SU-DHL-6 (cell line): ENCODE measurements at regions not wholly inside any gene's neighbourhood (a gene's known extent, or its start where the extent isn't known, plus 50 kb on each side); places are given as distances from the start of the nearest gene placed in this dataset.

Experiments used
- H2AFZ ChIP-seq: fragments of 200-600 bp; sonication (generic); 2 replicates; pipeline ENCODE4 v1.6.1; 2014; ENCODE audit warnings: low read depth, mild to moderate bottlenecking, moderate library complexity, mixed read lengths, antibody characterized with exemption, low read length; ENCODE audit not compliant: severe bottlenecking
- H3F3A ChIP-seq: fragments of 200-600 bp; shearing (Covaris generic); 2 replicates; pipeline ENCODE4 v1.6.0; 2016; ENCODE audit warnings: antibody characterized with exemption, mild to moderate bottlenecking; ENCODE audit not compliant: insufficient read depth
- H3K27ac ChIP-seq: fragments of 200-600 bp; sonication (generic); 2 replicates; pipeline ENCODE4 v1.5.1; 2016; ENCODE audit warnings: low read depth, mild to moderate bottlenecking, low read length, moderate library complexity, mixed read lengths
- H3K27me3 ChIP-seq: fragments of 200-600 bp; sonication (generic), shearing (Covaris generic); 2 replicates; pipeline ENCODE4 v1.6.0; 2014; ENCODE audit warnings: mild to moderate bottlenecking, low read length
- H3K36me3 ChIP-seq: fragments of 200-600 bp; sonication (generic); 2 replicates; pipeline ENCODE4 v1.6.1; 2014; ENCODE audit warnings: mild to moderate bottlenecking, low read length, mixed read lengths
- H3K4me2 ChIP-seq: fragments of 300-600, 200-600 bp; shearing (Covaris generic), sonication (generic); 2 replicates; pipeline ENCODE4 v1.6.0; 2014; ENCODE audit warnings: low read length, low read depth, mild to moderate bottlenecking; ENCODE audit not compliant: poor library complexity, severe bottlenecking
- H3K4me3 ChIP-seq: fragments of 200-600 bp; sonication (generic); 2 replicates; pipeline ENCODE4 v1.5.1; 2014; ENCODE audit warnings: antibody characterized with exemption, low read length, mild to moderate bottlenecking, mixed read lengths; ENCODE audit not compliant: insufficient read depth, poor library complexity, severe bottlenecking
- H3K79me2 ChIP-seq: fragments of 200-600 bp; sonication (generic); 2 replicates; pipeline ENCODE4 v1.6.1; 2014; ENCODE audit warnings: mild to moderate bottlenecking, low read length, moderate library complexity; ENCODE audit not compliant: insufficient read depth
- H3K9ac ChIP-seq: fragments of 200-600 bp; sonication (generic); 2 replicates; pipeline ENCODE4 v1.7.0; 2014; ENCODE audit warnings: mild to moderate bottlenecking, low read length
- H3K9me2 ChIP-seq: fragments of 200-600 bp; sonication (generic); replicated peaks from 2 replicates; pipeline ENCODE4 v1.6.1; 2014; ENCODE audit warnings: low read length; ENCODE audit not compliant: insufficient read depth
- H3K9me3 ChIP-seq: fragments of 200-600 bp; sonication (generic); 2 replicates; pipeline ENCODE4 v1.6.1; 2014; ENCODE audit warnings: low read length, mixed read lengths; ENCODE audit not compliant: insufficient read depth
- H4K20me1 ChIP-seq: fragments of 200-600 bp; sonication (generic); 2 replicates; pipeline ENCODE4 v1.6.1; 2014; ENCODE audit warnings: low read depth, mild to moderate bottlenecking, antibody characterized with exemption, low read length, moderate library complexity, mixed read lengths
- EZH2phosphoT487 ChIP-seq: fragments of 200-600 bp; sonication (generic), shearing (Covaris generic); conservative IDR thresholded peaks from 2 replicates; pipeline ENCODE4 v1.6.1; 2018; ENCODE audit warnings: mild to moderate bottlenecking, antibody characterized with exemption, low read length, moderate library complexity, mixed read lengths
- TF ChIP-seq, protein P1 (sequence below): fragments of 200-600 bp; sonication (generic); IDR thresholded peaks from one replicate; pipeline ENCODE4 v1.5.1; 2017; ENCODE audit warnings: antibody characterized with exemption, mild to moderate bottlenecking, low read length, moderate library complexity; ENCODE audit not compliant: insufficient read depth, poor library complexity, severe bottlenecking

DNA sequence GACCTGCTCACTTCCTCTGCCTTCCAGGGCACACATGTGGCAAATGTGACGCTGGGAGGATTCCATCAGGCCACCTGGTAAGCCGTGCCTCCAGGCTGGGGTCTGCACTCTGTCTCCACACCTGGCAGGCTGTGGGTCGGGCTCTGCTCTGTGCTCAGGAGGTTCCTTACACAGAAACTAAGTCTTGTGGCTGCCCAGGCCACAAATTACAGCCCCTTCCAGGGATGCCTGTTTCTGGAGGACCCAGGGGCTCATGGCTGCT is 58.2 kb downstream of the RMI2 start:
- Histone ChIP-seq H3K9me2 (no peaks in the 10 kb centered on the region), H3K36me3 (no peaks in the 10 kb centered on the region), H3K4me2 (no peak overlapping the region), H2AFZ (no peak overlapping the region), H3K9me3 (no peaks in the 10 kb centered on the region), H3K27ac (no peak overlapping the region), H3K9ac (no peak overlapping the region), H3K79me2 (no peaks in the 10 kb centered on the region), H3F3A (no peaks in the 10 kb centered on the region), H4K20me1 (no peaks in the 10 kb centered on the region), H3K27me3 (no peaks in the 10 kb centered on the region), H3K4me3 (no peak overlapping the region)
- no peak for TF ChIP-seq EZH2phosphoT487
- TF ChIP-seq, protein P1, sequence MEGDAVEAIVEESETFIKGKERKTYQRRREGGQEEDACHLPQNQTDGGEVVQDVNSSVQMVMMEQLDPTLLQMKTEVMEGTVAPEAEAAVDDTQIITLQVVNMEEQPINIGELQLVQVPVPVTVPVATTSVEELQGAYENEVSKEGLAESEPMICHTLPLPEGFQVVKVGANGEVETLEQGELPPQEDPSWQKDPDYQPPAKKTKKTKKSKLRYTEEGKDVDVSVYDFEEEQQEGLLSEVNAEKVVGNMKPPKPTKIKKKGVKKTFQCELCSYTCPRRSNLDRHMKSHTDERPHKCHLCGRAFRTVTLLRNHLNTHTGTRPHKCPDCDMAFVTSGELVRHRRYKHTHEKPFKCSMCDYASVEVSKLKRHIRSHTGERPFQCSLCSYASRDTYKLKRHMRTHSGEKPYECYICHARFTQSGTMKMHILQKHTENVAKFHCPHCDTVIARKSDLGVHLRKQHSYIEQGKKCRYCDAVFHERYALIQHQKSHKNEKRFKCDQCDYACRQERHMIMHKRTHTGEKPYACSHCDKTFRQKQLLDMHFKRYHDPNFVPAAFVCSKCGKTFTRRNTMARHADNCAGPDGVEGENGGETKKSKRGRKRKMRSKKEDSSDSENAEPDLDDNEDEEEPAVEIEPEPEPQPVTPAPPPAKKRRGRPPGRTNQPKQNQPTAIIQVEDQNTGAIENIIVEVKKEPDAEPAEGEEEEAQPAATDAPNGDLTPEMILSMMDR = no peak

DNA sequence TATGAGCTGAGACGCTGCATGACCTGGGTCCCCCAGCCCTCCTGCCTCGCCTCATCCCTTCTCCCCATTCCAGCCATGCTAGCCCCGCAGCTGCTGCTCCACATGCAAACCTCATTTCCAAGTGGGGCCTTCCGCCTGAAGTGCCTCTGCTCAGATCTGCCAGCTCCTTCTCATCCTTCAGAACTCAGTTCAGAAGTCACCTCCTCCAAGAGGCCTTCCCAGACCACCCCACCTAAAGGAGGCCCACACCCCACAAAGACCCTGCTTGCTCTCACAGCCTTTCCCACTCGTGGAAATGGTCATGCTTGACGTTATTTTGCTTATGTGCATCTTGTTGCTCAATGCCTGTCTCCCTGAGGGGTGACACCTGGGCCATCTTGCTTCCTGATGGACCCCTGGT is 58.7 kb downstream of the RMI2 start:
- Histone ChIP-seq H3K4me2 (no peak overlapping the region), H3K27ac (no peak overlapping the region), H3K9me2 (no peaks in the 10 kb centered on the region), H3K79me2 (no peaks in the 10 kb centered on the region), H3K4me3 (no peak overlapping the region), H3K36me3 (no peaks in the 10 kb centered on the region), H3F3A (no peaks in the 10 kb centered on the region), H3K27me3 (no peaks in the 10 kb centered on the region), H3K9me3 (no peaks in the 10 kb centered on the region), H4K20me1 (no peaks in the 10 kb centered on the region), H3K9ac (no peak overlapping the region), H2AFZ (no peak overlapping the region)
- TF ChIP-seq EZH2phosphoT487 = no peak
- TF ChIP-seq, protein P1 = no peak

DNA sequence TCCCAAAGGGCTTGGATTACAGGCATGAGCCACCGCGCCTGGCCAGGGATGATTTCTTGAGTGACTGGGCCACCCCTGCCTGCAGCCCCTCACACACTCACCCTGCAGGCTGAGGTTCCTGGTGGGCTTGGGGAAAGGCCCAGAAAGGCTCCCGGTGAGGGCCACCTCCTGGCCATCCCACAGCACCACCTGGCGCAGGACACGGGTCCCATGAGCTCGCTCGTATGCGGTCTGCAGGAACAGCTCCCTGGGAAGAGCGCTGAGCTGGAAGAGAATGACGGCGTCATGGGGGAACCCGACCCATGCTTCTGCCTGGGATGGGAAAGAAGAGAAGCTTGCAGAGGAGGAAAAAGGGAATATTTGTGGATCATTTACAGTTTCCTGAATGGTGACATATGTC is 59.3 kb downstream of the RMI2 start:
- H3K9ac ChIP-seq = no peak overlapping the region

More for the DNA sequence above, 59.3 kb downstream of the RMI2 start:
- Histone ChIP-seq H3K27me3 (no peaks in the 10 kb centered on the region), H3K27ac (no peak overlapping the region), H3K4me3 (no peak overlapping the region), H4K20me1 (no peaks in the 10 kb centered on the region), H3F3A (no peaks in the 10 kb centered on the region), H3K79me2 (no peaks in the 10 kb centered on the region), H3K9me3 (no peaks in the 10 kb centered on the region), H3K9me2 (no peaks in the 10 kb centered on the region), H2AFZ (no peak overlapping the region), H3K4me2 (no peak overlapping the region), H3K36me3 (no peaks in the 10 kb centered on the region)
- no peak for TF ChIP-seq EZH2phosphoT487
- TF ChIP-seq, protein P1 = no peak
